ENCODE measurements at regions not wholly inside any gene's neighbourhood (a gene's known extent, or its start where the extent isn't known, plus 50 kb on each side); places are given as distances from the start of the nearest gene placed in this dataset.

GRCh38 chr1:88118176-88118845 lies 565.8 kb upstream of the PKN2 start:
- DNase-seq (ENCODE audit: low spot score in 2 of 2): no peak
- no peaks in the 10 kb centered on the region for H3K36me3 ChIP-seq
- no peaks in the 10 kb centered on the region for H3K9me3 ChIP-seq
- 63 to 64% methylated on average over 6 of the region's 6 CpGs for WGBS, 2 donors
- H3K4me3 ChIP-seq: no peak overlapping the region
- TF ChIP-seq EP300 (IDR thresholded peaks at IDR 0.05): no peak
- TF ChIP-seq, protein P1, sequence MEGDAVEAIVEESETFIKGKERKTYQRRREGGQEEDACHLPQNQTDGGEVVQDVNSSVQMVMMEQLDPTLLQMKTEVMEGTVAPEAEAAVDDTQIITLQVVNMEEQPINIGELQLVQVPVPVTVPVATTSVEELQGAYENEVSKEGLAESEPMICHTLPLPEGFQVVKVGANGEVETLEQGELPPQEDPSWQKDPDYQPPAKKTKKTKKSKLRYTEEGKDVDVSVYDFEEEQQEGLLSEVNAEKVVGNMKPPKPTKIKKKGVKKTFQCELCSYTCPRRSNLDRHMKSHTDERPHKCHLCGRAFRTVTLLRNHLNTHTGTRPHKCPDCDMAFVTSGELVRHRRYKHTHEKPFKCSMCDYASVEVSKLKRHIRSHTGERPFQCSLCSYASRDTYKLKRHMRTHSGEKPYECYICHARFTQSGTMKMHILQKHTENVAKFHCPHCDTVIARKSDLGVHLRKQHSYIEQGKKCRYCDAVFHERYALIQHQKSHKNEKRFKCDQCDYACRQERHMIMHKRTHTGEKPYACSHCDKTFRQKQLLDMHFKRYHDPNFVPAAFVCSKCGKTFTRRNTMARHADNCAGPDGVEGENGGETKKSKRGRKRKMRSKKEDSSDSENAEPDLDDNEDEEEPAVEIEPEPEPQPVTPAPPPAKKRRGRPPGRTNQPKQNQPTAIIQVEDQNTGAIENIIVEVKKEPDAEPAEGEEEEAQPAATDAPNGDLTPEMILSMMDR (IDR thresholded peaks at IDR 0.05): no peak
- H3K27me3 ChIP-seq: no peaks in the 10 kb centered on the region
- no peaks in the 10 kb centered on the region for H3K4me1 ChIP-seq
- H3K27ac ChIP-seq: no peak overlapping the region

DNA sequence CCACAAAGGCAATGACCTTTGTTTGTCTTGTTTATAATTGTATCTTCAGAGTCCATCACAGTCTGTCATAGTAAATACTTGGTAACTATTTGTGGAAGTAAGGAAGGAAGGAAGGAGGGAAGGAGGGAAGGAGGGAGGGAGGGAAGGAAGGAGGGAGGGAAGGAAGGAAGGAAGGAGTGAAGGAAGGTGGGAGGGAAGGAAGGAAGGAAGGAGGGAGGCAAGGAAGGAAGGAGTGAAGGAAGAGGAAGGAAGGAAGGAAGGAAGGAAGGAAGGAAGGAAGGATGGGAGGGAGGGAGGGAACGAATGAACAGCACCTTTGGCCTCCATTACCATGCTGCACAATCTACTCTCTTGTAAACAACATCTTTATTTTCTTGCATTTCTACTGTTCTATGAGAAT lies 559.5 kb upstream of the PKN2 start:
- Histone ChIP-seq H3K9me3 (no peaks in the 10 kb centered on the region), H3K36me3 (no peaks in the 10 kb centered on the region), H3K27ac (no peak overlapping the region), H3K27me3 (no peaks in the 10 kb centered on the region), H3K4me1 (no peaks in the 10 kb centered on the region), H3K4me3 (no peak overlapping the region)
- no peak for DNase-seq (ENCODE audit: low spot score in 2 of 2)
- TF ChIP-seq, protein P1 (IDR thresholded peaks at IDR 0.05): no peak
- TF ChIP-seq POLR2A (IDR thresholded peaks at IDR 0.05) (no peak), EP300 (IDR thresholded peaks at IDR 0.05) (no peak)
- WGBS, 2 donors: 77 to 78% methylated on average over 1 of the region's 1 CpG

DNA sequence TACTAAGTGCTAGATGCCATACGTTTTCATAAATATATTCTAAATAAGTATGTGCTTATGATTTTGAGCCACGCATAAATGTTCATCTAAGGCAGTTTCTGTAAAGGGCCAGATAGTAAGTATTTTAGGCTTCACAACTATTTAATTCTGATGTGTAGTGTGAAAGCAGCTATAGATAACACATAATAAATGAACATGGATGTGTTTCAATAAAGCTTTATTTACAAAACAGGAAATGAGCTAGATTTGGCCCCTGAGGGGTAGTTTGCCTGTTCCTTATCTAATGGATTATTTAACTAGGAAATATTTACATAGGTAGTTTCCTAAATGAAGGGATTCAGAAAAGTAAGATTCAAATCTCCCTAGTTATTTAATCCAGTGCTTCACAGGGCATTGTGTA lies 557.6 kb upstream of the PKN2 start:
- Histone ChIP-seq H3K4me1 (no peaks in the 10 kb centered on the region), H3K36me3 (no peaks in the 10 kb centered on the region), H3K27me3 (no peaks in the 10 kb centered on the region), H3K4me3 (no peak overlapping the region), H3K27ac (no peak overlapping the region), H3K9me3 (peaks cover 0 to 3% (median 0%) of the 10 kb centered on the region in 4 donors)
- TF ChIP-seq POLR2A (IDR thresholded peaks at IDR 0.05): no peak
- DNase-seq (ENCODE audit: low spot score in 2 of 2): no peak
- 86 to 91% methylated on average over 2 of the region's 2 CpGs for WGBS, 2 donors

DNA sequence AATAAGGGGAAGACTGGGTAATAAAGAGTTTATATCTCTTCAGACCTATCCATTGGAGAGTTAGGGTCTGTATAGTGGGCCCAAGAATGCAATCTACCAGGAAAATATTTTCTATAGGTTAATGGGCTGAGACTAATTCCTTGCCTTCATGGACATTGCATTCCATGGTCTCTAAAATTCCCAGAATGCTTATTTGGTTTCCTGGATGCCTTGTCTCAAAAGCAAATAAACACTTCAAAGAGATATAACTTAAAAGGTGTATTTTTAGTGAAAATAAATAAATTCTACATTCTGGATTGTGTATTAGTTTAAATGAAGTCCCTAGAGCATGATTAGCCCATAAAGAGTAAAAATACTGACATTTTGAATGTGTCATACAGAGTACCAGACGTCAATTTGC lies 550.1 kb upstream of the PKN2 start:
- no peak for DNase-seq (ENCODE audit: low spot score in 2 of 2)
- Histone ChIP-seq H3K4me1 (no peaks in the 10 kb centered on the region), H3K27me3 (no peaks in the 10 kb centered on the region), H3K9me3 (peaks cover 0 to 5% (median 0%) of the 10 kb centered on the region in 4 donors), H3K4me3 (no peak overlapping the region), H3K36me3 (no peaks in the 10 kb centered on the region), H3K27ac (no peak overlapping the region)
- TF ChIP-seq, protein P1 (IDR thresholded peaks at IDR 0.05): no peak
- no peak for TF ChIP-seq EP300 (IDR thresholded peaks at IDR 0.05)
- TF ChIP-seq POLR2A (IDR thresholded peaks at IDR 0.05): no peak
- 72 to 87% methylated on average over 1 of the region's 1 CpG for WGBS, 2 donors

- TF ChIP-seq, protein P1 (IDR thresholded peaks at IDR 0.05): no peak
- no peak for TF ChIP-seq EP300 (IDR thresholded peaks at IDR 0.05)
- TF ChIP-seq POLR2A (IDR thresholded peaks at IDR 0.05): no peak
- peaks cover 0 to 5% (median 0%) of the 10 kb centered on the region in 4 donors for H3K9me3 ChIP-seq
- H3K4me1 ChIP-seq: no peaks in the 10 kb centered on the region
- H3K27ac ChIP-seq: no peak overlapping the region
- 81 to 85% methylated on average over 7 of the region's 7 CpGs for WGBS, 2 donors
- no peaks in the 10 kb centered on the region for H3K27me3 ChIP-seq
- no peaks in the 10 kb centered on the region for H3K36me3 ChIP-seq
- no peak overlapping the region for H3K4me3 ChIP-seq
- no peak for DNase-seq (ENCODE audit: low spot score in 2 of 2)
Observed at GRCh38 chr1:88134983-88135921, 548.8 kb upstream of the PKN2 start.
